LNCaP clone FGC (cell line): ENCODE measurements at regions not wholly inside any gene's neighbourhood (a gene's known extent, or its start where the extent isn't known, plus 50 kb on each side); places are given as distances from the start of the nearest gene placed in this dataset.

Source experiments
- DNase-seq: peaks from one replicate; pipeline ENCODE4 v3.0.0-alpha.2; 2011; ENCODE audit warnings: low read depth
- H3K4me3 ChIP-seq: 2 replicates; pipeline ENCODE4 v1.5.1; 2011; ENCODE audit warnings: mild to moderate bottlenecking, low read depth, low read length, control low read depth
- TF ChIP-seq, protein P1 (sequence below): IDR thresholded peaks from 2 replicates; pipeline ENCODE4 v1.5.1; 2012; ENCODE audit warnings: mild to moderate bottlenecking; ENCODE audit not compliant: control insufficient read depth, insufficient read depth; ENCODE audit errors: extremely low read depth

DNA sequence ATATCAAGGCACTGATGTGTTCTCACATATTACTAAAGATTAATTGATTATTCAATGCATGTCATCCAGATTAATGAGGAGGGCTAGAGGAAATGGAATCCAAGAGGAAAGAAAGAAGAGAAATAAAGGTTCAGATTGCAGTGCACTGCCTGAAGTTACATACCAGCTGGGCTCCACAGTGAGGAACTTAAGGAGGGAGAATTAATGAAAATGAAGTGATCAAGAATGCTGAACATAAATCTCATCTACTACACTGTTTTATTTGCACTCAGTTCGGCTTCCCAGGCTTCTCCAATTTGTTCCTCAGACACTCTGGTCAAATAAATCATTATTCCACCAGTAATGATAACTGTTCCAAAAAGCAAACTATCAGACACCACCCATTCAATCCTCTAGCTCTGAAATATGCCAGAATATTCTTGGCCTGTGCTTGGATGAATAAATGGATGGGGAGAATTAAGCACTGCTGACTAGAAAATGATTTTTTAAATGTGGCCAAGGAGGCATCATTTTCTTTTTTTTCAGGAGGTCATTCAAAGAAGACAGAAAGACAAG, 88.6 kb upstream of the FBN2 start:
- no peak for DNase-seq
- TF ChIP-seq, protein P1, sequence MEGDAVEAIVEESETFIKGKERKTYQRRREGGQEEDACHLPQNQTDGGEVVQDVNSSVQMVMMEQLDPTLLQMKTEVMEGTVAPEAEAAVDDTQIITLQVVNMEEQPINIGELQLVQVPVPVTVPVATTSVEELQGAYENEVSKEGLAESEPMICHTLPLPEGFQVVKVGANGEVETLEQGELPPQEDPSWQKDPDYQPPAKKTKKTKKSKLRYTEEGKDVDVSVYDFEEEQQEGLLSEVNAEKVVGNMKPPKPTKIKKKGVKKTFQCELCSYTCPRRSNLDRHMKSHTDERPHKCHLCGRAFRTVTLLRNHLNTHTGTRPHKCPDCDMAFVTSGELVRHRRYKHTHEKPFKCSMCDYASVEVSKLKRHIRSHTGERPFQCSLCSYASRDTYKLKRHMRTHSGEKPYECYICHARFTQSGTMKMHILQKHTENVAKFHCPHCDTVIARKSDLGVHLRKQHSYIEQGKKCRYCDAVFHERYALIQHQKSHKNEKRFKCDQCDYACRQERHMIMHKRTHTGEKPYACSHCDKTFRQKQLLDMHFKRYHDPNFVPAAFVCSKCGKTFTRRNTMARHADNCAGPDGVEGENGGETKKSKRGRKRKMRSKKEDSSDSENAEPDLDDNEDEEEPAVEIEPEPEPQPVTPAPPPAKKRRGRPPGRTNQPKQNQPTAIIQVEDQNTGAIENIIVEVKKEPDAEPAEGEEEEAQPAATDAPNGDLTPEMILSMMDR: no peak
- no peak overlapping the region for H3K4me3 ChIP-seq

DNA sequence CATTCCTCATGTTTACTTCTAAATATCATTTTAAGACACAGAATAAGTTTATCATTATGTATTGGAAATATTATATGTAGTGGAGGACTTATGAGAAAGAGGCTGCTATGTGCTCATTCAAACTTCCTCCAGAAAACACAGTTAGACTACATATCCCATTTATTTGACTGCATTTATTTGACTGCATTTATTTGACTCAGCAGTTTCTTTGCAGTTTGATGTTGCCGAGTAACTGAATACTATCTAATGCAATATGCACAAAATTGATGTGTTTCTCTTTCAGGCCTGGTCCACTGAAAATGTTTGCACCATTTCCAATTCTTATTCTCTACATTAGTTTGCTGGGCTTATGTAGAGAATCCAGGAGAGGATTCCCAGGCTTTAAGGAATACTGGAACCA, 89.9 kb upstream of the FBN2 start:
- TF ChIP-seq, protein P1: no peak
- H3K4me3 ChIP-seq: no peak overlapping the region
- no peak for DNase-seq

DNA sequence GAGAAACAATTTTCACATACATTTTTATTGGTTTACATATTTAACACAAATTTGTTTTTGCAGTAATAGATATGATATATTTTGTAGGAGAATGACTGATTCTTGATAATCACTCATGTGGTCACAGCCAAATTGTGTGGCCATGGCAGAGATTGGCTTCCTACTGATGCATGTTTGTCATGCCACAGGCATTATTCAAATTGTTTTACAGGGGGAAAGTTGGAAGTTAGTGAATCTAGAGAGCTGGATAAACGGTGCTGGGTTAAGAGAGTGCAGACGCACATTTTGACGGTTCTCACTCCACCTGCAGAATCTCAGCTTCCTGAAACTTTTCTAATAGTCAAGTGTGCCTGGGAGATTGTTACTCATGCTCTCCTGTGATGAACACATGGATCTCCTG, 91.1 kb upstream of the FBN2 start:
- H3K4me3 ChIP-seq: no peak overlapping the region
- DNase-seq: no peak
- TF ChIP-seq, protein P1: no peak

DNA sequence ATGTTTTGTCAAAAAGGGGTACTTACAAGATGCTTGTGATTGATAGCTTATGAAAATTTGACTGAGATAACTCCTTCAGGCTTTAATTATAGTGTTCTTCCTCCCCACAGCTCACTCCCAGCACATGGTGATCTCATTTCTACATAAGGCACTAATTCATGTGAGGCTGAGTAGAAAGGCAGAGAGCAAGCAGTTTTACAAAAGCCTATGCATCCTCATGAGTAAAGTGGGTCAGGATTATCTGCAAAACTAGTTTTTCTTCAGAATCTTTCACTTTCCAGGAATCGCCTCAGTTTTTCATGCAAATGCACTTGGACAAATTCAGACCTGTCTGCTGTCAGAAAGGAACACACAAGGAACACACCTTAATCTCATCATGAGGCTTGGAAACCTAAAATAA, 92.1 kb upstream of the FBN2 start:
- TF ChIP-seq, protein P1: no peak
- no peak overlapping the region for H3K4me3 ChIP-seq
- DNase-seq: no peak

DNA sequence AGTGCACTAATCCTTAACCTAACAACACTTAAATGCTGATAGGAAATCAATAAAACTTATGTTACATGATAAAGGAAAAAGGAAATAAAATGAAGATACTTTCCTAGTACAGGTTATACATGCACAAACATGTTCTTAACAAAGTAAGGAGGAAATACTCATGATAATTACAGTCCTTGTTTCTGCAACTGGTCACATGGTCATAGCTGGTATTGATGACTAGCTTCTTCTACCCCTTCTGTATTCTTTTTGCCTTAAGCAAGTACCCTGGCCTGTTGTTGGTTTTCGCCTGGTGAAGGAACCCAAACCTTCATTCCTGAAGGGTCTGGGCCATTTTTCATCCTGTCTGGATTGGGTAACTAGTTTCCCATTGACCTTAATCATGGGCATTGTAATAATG, 93.7 kb upstream of the FBN2 start:
- no peak overlapping the region for H3K4me3 ChIP-seq
- TF ChIP-seq, protein P1: no peak
- no peak for DNase-seq

DNA sequence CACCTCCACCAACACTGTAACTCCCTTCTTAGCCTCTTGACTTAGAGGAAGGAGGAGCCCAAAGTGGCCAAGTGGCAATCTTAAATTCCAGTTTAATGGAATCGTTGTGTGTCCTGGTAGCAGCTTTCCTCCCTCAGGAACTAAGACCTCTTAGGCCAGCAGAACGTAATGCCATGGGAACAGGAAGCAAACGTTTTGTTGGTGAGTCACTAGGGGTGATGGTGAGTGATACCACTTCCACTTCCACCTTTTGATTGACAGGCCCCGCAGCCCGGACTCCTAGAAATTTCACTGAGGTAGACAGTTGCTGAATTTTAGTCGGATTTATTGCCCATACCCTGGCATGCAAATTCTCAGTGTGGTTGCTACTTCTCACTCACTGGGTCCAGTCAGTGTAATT, 94.2 kb upstream of the FBN2 start:
- H3K4me3 ChIP-seq: no peak overlapping the region
- DNase-seq: no peak
- TF ChIP-seq, protein P1: no peak

DNA sequence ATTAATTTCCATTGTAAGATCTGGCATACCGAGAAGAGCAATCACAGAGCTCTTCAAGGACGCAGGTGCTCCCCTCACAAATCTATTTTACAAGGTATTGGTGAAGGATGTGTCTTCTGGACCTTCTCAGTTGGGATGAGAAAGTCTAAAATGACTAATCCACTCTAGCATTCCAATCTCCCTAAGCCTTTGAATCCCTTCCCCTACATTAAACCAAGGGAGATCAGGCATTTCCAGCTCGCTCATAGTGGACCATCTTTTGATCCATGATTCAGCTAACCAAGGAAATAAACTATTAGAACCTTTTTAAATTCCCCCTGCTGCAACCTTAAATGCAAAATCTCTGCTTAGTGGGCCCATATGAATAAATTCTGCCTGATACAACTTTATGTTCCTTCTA, 95.9 kb upstream of the FBN2 start:
- TF ChIP-seq, protein P1: no peak
- no peak overlapping the region for H3K4me3 ChIP-seq
- DNase-seq: no peak
